ENCODE measurements at regions not wholly inside any gene's neighbourhood (a gene's known extent, or its start where the extent isn't known, plus 50 kb on each side); places are given as distances from the start of the nearest gene placed in this dataset.

- DNase-seq, result no peak
- Histone ChIP-seq H3K4me1 (no peaks in the 10 kb centered on the region), H3K36me3 (no peaks in the 10 kb centered on the region), H3K27ac (no peak overlapping the region), H3K9me3 (peaks cover 0 to 6% (median 0%) of the 10 kb centered on the region in 12 donors), H3K27me3 (no peaks in the 10 kb centered on the region), H3K4me3 (no peak overlapping the region)
- TF ChIP-seq POLR2A (IDR thresholded peaks at IDR 0.05), result no peak
- no peak for TF ChIP-seq CTCF (IDR thresholded peaks at IDR 0.05)
- intact Hi-C loops (cut with DNase I), result no loop called here
- ATAC-seq, result no peak
Observed at GRCh38 chr14:41397926-41398325, 208.8 kb upstream of the LRFN5 start.

GRCh38 chr14:41393512-41393911 lies 213.2 kb upstream of the LRFN5 start:
- Histone ChIP-seq H3K27me3 (no peaks in the 10 kb centered on the region), H3K4me1 (no peaks in the 10 kb centered on the region), H3K36me3 (no peaks in the 10 kb centered on the region), H3K9me3 (peaks cover 0 to 6% (median 0%) of the 10 kb centered on the region in 12 donors), H3K27ac (no peak overlapping the region), H3K4me3 (no peak overlapping the region)
- ATAC-seq, result no peak
- 74 to 92% (median 87%) methylated on average over 6 of the region's 6 CpGs for WGBS, 4 donors
- TF ChIP-seq CTCF (IDR thresholded peaks at IDR 0.05), result no peak
- no peak for TF ChIP-seq POLR2A (IDR thresholded peaks at IDR 0.05)
- no peak for DNase-seq
- intact Hi-C loops (cut with DNase I), result no loop called here

- 66 to 73% (median 70%) methylated on average over 6 of the region's 6 CpGs for WGBS, 4 donors
- Histone ChIP-seq H3K27ac (no peak overlapping the region), H3K4me3 (no peak overlapping the region), H3K4me1 (no peaks in the 10 kb centered on the region), H3K36me3 (no peaks in the 10 kb centered on the region), H3K9me3 (peaks cover 0 to 3% (median 0%) of the 10 kb centered on the region in 12 donors), H3K27me3 (no peaks in the 10 kb centered on the region)
- no peak for DNase-seq
- intact Hi-C loops (cut with DNase I), result no loop called here
- TF ChIP-seq POLR2A (IDR thresholded peaks at IDR 0.05), result no peak
- no peak for TF ChIP-seq CTCF (IDR thresholded peaks at IDR 0.05)
- ATAC-seq, result no peak
Observed at GRCh38 chr14:41392226-41392625, 214.4 kb upstream of the LRFN5 start.

GRCh38 chr14:41389355-41389754 lies 217.3 kb upstream of the LRFN5 start:
- H3K36me3 ChIP-seq, result no peaks in the 10 kb centered on the region
- ATAC-seq (no peak), DNase-seq (no peak)
- no peaks in the 10 kb centered on the region for H3K4me1 ChIP-seq
- H3K27me3 ChIP-seq, result no peaks in the 10 kb centered on the region
- no peak overlapping the region for H3K4me3 ChIP-seq
- 69 to 79% (median 77%) methylated on average over 1 of the region's 1 CpG for WGBS, 4 donors
- H3K27ac ChIP-seq, result no peak overlapping the region
- TF ChIP-seq POLR2A (IDR thresholded peaks at IDR 0.05) (no peak), CTCF (IDR thresholded peaks at IDR 0.05) (no peak)
- no peaks in the 10 kb centered on the region for H3K9me3 ChIP-seq
- intact Hi-C loops (cut with DNase I), result no loop called here
